ENCODE measurements at regions not wholly inside any gene's neighbourhood (a gene's known extent, or its start where the extent isn't known, plus 50 kb on each side); places are given as distances from the start of the nearest gene placed in this dataset.
A peak's percentile ranks its signal among the peaks of the same experiment; 100 is the strongest.
"Not testable (repeated sequence)": the region's sequence is repeated elsewhere in the genome, so short reads cannot be mapped to it uniquely, and the experiment has no call there.

GRCh38 chr4:26241179-26241578, 79.6 kb upstream of the RBPJ start:
- peaks cover 0 to 7% (median 0%) of the 10 kb centered on the region in 3 donors for H3K9me3 ChIP-seq (ENCODE audit: control extremely low read depth in 1 of 3, control insufficient read depth in 2 of 3, insufficient read depth in 1 of 3, low read length in 2 of 3)
- H3K27ac Mint-ChIP-seq, result no peak overlapping the region
- H3K4me1 Mint-ChIP-seq, result no peaks in the 10 kb centered on the region
- no peak overlapping the region for H3K9ac ChIP-seq (ENCODE audit: low read length)
- no peaks in the 10 kb centered on the region for H3K4me1 ChIP-seq (ENCODE audit: control insufficient read depth in 2 of 2, insufficient read depth in 2 of 2, low read length in 2 of 2)
- no peak overlapping the region for H2AFZ ChIP-seq (ENCODE audit: insufficient read depth, low read depth, low read length, poor library complexity, severe bottlenecking)
- POLR2A ChIA-PET, result no interaction called here
- no peak overlapping the region for H3K27ac ChIP-seq (ENCODE audit: low read length in 2 of 2)
- no peaks in the 10 kb centered on the region for H4K20me1 ChIP-seq (ENCODE audit: control insufficient read depth, insufficient read depth, low read length, poor library complexity, severe bottlenecking)
- TF ChIP-seq EZH2 (IDR thresholded peaks at IDR 0.05; ENCODE audit: borderline replicate concordance, insufficient read depth, low read depth, low read length, poor library complexity, severe bottlenecking), result no peak
- no peak for TF ChIP-seq CTCF (IDR thresholded peaks at IDR 0.05)
- ATAC-seq (ENCODE audit: low read depth), result no peak
- WGBS (ENCODE audit: insufficient coverage), result 95% methylated on average over 4 of the region's 4 CpGs
- CTCF ChIA-PET, result no interaction called here
- H3K27me3 ChIP-seq (replicated peaks in 1 of 4; ENCODE audit: control extremely low read depth in 1 of 4, control insufficient read depth in 3 of 4, insufficient read depth in 4 of 4, low read length in 3 of 4), result peaks cover 0 to 3% (median 0%) of the 10 kb centered on the region in 4 experiments
- no peaks in the 10 kb centered on the region for H3K79me2 ChIP-seq (ENCODE audit: control insufficient read depth, insufficient read depth, low read length)
- H3K9me3 Mint-ChIP-seq (ENCODE audit: insufficient read depth), result no peaks in the 10 kb centered on the region
- H3K4me3 Mint-ChIP-seq, result no peak overlapping the region
- intact Hi-C loops (cut with micrococcal nuclease), result no loop called here
- peaks cover 26% of the 10 kb centered on the region for H3K27me3 Mint-ChIP-seq
- DNase-seq, result no peak
- no peak overlapping the region for H3K4me2 ChIP-seq (replicated peaks; ENCODE audit: low read depth, low read length, poor library complexity, severe bottlenecking)
- H3K4me3 ChIP-seq (ENCODE audit: control extremely low read depth in 1 of 5, extremely low read depth in 1 of 5, insufficient read depth in 1 of 5, low read depth in 2 of 5, low read length in 4 of 5), result no peak overlapping the region
- H3K36me3 ChIP-seq (replicated peaks in 1 of 2; ENCODE audit: control extremely low read depth in 1 of 2, control insufficient read depth in 1 of 2, extremely low read depth in 1 of 2, insufficient read depth in 2 of 2, low read length in 1 of 2), result no peaks in the 10 kb centered on the region

GRCh38 chr4:26242451-26242850, 78.4 kb upstream of the RBPJ start:
- ChIA-PET CTCF (no interaction called here), POLR2A (no interaction called here)
- Mint-ChIP-seq H3K9me3 (ENCODE audit: insufficient read depth) (no peaks in the 10 kb centered on the region), H3K4me3 (no peak overlapping the region), H3K4me1 (no peaks in the 10 kb centered on the region), H3K27ac (no peak overlapping the region), H3K27me3 (peaks cover 16% of the 10 kb centered on the region)
- H3K27ac ChIP-seq (ENCODE audit: low read length in 2 of 2), result no peak overlapping the region
- intact Hi-C loops (cut with micrococcal nuclease), result no loop called here
- H2AFZ ChIP-seq (ENCODE audit: insufficient read depth, low read depth, low read length, poor library complexity, severe bottlenecking), result no peak overlapping the region
- no peaks in the 10 kb centered on the region for H4K20me1 ChIP-seq (ENCODE audit: control insufficient read depth, insufficient read depth, low read length, poor library complexity, severe bottlenecking)
- H3K4me2 ChIP-seq (replicated peaks; ENCODE audit: low read depth, low read length, poor library complexity, severe bottlenecking), result no peak overlapping the region
- H3K27me3 ChIP-seq (replicated peaks in 1 of 4; ENCODE audit: control extremely low read depth in 1 of 4, control insufficient read depth in 3 of 4, insufficient read depth in 4 of 4, low read length in 3 of 4), result no peaks in the 10 kb centered on the region
- H3K79me2 ChIP-seq (ENCODE audit: control insufficient read depth, insufficient read depth, low read length), result no peaks in the 10 kb centered on the region
- H3K9ac ChIP-seq (ENCODE audit: low read length), result no peak overlapping the region
- no peaks in the 10 kb centered on the region for H3K36me3 ChIP-seq (replicated peaks in 1 of 2; ENCODE audit: control extremely low read depth in 1 of 2, control insufficient read depth in 1 of 2, extremely low read depth in 1 of 2, insufficient read depth in 2 of 2, low read length in 1 of 2)
- TF ChIP-seq CTCF (IDR thresholded peaks at IDR 0.05) (no peak), EZH2 (IDR thresholded peaks at IDR 0.05; ENCODE audit: borderline replicate concordance, insufficient read depth, low read depth, low read length, poor library complexity, severe bottlenecking) (no peak)
- ATAC-seq (ENCODE audit: low read depth) (no peak), DNase-seq (no peak)
- no peaks in the 10 kb centered on the region for H3K4me1 ChIP-seq (ENCODE audit: control insufficient read depth in 2 of 2, insufficient read depth in 2 of 2, low read length in 2 of 2)
- H3K4me3 ChIP-seq (ENCODE audit: control extremely low read depth in 1 of 5, extremely low read depth in 1 of 5, insufficient read depth in 1 of 5, low read depth in 2 of 5, low read length in 4 of 5), result no peak overlapping the region
- H3K9me3 ChIP-seq (ENCODE audit: control extremely low read depth in 1 of 3, control insufficient read depth in 2 of 3, insufficient read depth in 1 of 3, low read length in 2 of 3), result peaks cover 0 to 4% (median 0%) of the 10 kb centered on the region in 3 donors

- H3K4me1 Mint-ChIP-seq; H3K4me1 ChIP-seq (ENCODE audit: control insufficient read depth in 2 of 2, insufficient read depth in 2 of 2, low read length in 2 of 2); H3K79me2 ChIP-seq (ENCODE audit: control insufficient read depth, insufficient read depth, low read length); H3K9me3 ChIP-seq (ENCODE audit: control extremely low read depth in 1 of 3, control insufficient read depth in 2 of 3, insufficient read depth in 1 of 3, low read length in 2 of 3); H3K9me3 Mint-ChIP-seq (ENCODE audit: insufficient read depth); H3K9ac ChIP-seq (ENCODE audit: low read length); DNase-seq; H3K27ac ChIP-seq (ENCODE audit: low read length in 2 of 2); H3K27me3 Mint-ChIP-seq; H3K27me3 ChIP-seq (replicated peaks in 1 of 4; ENCODE audit: control extremely low read depth in 1 of 4, control insufficient read depth in 3 of 4, insufficient read depth in 4 of 4, low read length in 3 of 4); intact Hi-C loops (cut with micrococcal nuclease); H3K27ac Mint-ChIP-seq; CTCF ChIA-PET; POLR2A ChIA-PET; H3K36me3 ChIP-seq (replicated peaks in 1 of 2; ENCODE audit: control extremely low read depth in 1 of 2, control insufficient read depth in 1 of 2, extremely low read depth in 1 of 2, insufficient read depth in 2 of 2, low read length in 1 of 2); H4K20me1 ChIP-seq (ENCODE audit: control insufficient read depth, insufficient read depth, low read length, poor library complexity, severe bottlenecking); H3K4me2 ChIP-seq (replicated peaks; ENCODE audit: low read depth, low read length, poor library complexity, severe bottlenecking); H3K4me3 ChIP-seq (ENCODE audit: control extremely low read depth in 1 of 5, extremely low read depth in 1 of 5, insufficient read depth in 1 of 5, low read depth in 2 of 5, low read length in 4 of 5); H3K4me3 Mint-ChIP-seq; H2AFZ ChIP-seq (ENCODE audit: insufficient read depth, low read depth, low read length, poor library complexity, severe bottlenecking): not testable (repeated sequence)
- peak; percentile 41 for ATAC-seq (ENCODE audit: low read depth)
- WGBS (ENCODE audit: insufficient coverage), result no CpG with 5 or more reads among the region's 1 CpG
Observed at GRCh38 chr4:26244138-26244537, 76.7 kb upstream of the RBPJ start.
